GM23338 (cell line): ENCODE measurements at regions not wholly inside any gene's neighbourhood (a gene's known extent, or its start where the extent isn't known, plus 50 kb on each side); places are given as distances from the start of the nearest gene placed in this dataset.

ENCODE experiments used
- CREB1 ChIP-seq: fragments of 250-450 bp; sonication (Bioruptor Pico); IDR thresholded peaks from 2 replicates; pipeline ENCODE4 v1.5.0; 2020; ENCODE audit warnings: low read depth, mild to moderate bottlenecking, moderate library complexity
- CTCF ChIP-seq, 2 experiments: fragments of 200-600 bp in 1 of 2; sonication (generic) in 1 of 2; conservative IDR thresholded peaks; 2 replicates each; pipeline versions ENCODE4 v1.5.1 to v1.6.1; 2016 to 2017; ENCODE audit warnings: antibody characterized with exemption in 2 of 2, low read depth in 2 of 2, mild to moderate bottlenecking in 2 of 2, moderate library complexity in 1 of 2
- ETS1 ChIP-seq: IDR thresholded peaks from 2 replicates; pipeline ENCODE4 v1.6.1; 2016; ENCODE audit warnings: antibody characterized with exemption
- EZH2 ChIP-seq: fragments of 200-600 bp; sonication (generic); IDR thresholded peaks from one replicate; pipeline ENCODE4 v1.8.0; 2017; ENCODE audit warnings: antibody characterized with exemption, mild to moderate bottlenecking, low read depth; ENCODE audit not compliant: unreplicated experiment
- EZH2phosphoT487 ChIP-seq: fragments of 200-600 bp; sonication (generic); IDR thresholded peaks from one replicate; pipeline ENCODE4 v1.8.1; 2018; ENCODE audit warnings: antibody characterized with exemption; ENCODE audit not compliant: unreplicated experiment
- JUNB ChIP-seq: IDR thresholded peaks from one replicate; pipeline ENCODE4 v1.6.1; 2016; ENCODE audit warnings: antibody characterized with exemption; ENCODE audit not compliant: unreplicated experiment
- NANOG ChIP-seq: IDR thresholded peaks from 2 replicates; pipeline ENCODE4 v1.6.1; 2016; ENCODE audit warnings: antibody characterized with exemption, borderline replicate concordance
- POLR2AphosphoS5 ChIP-seq: IDR thresholded peaks from 2 replicates; pipeline ENCODE4 v1.6.1; 2016; ENCODE audit warnings: antibody characterized with exemption, low read depth
- REST ChIP-seq: IDR thresholded peaks from one replicate; pipeline ENCODE4 v1.6.1; 2018; ENCODE audit warnings: antibody characterized with exemption; ENCODE audit not compliant: unreplicated experiment
- STAT1 ChIP-seq: IDR thresholded peaks from one replicate; pipeline ENCODE4 v1.6.1; 2016; ENCODE audit warnings: antibody characterized with exemption; ENCODE audit not compliant: unreplicated experiment
- ZNF114 ChIP-seq: fragments of 250-450 bp; sonication (Bioruptor Pico); IDR thresholded peaks from 2 replicates; pipeline ENCODE4 v1.5.0; 2020; ENCODE audit warnings: mild to moderate bottlenecking, moderate library complexity
- ZNF331 ChIP-seq: fragments of 250-450 bp; sonication (Bioruptor Pico); IDR thresholded peaks from 2 replicates; pipeline ENCODE4 v1.5.0; 2020; ENCODE audit warnings: low read depth, mild to moderate bottlenecking, moderate library complexity
- ZNF462 ChIP-seq: fragments of 250-450 bp; sonication (Bioruptor Pico); IDR thresholded peaks from 2 replicates; pipeline ENCODE4 v1.5.0; 2020; ENCODE audit warnings: mild to moderate bottlenecking, moderate library complexity

GRCh38 chr16:49201118-49201517, 80.5 kb downstream of the CBLN1 start:
- TF ChIP-seq CTCF (conservative IDR thresholded peaks at IDR 0.05; ENCODE audit: low read depth in 2 of 2) (no peak), EZH2 (no peak), CREB1 (CRISPR knock-in tag) (no peak), POLR2AphosphoS5 (no peak), REST (no peak), EZH2phosphoT487 (no peak), ZNF114 (CRISPR knock-in tag) (no peak), NANOG (no peak), JUNB (no peak), ZNF331 (CRISPR knock-in tag) (no peak), ETS1 (no peak), ZNF462 (CRISPR knock-in tag) (no peak), STAT1 (no peak)
